ENCODE measurements at regions not wholly inside any gene's neighbourhood (a gene's known extent, or its start where the extent isn't known, plus 50 kb on each side); places are given as distances from the start of the nearest gene placed in this dataset.

GRCh38 chr2:176680916-176681516 is 411.8 kb downstream of the MTX2 start:
- no peak for DNase-seq (ENCODE audit: low read depth)

DNA sequence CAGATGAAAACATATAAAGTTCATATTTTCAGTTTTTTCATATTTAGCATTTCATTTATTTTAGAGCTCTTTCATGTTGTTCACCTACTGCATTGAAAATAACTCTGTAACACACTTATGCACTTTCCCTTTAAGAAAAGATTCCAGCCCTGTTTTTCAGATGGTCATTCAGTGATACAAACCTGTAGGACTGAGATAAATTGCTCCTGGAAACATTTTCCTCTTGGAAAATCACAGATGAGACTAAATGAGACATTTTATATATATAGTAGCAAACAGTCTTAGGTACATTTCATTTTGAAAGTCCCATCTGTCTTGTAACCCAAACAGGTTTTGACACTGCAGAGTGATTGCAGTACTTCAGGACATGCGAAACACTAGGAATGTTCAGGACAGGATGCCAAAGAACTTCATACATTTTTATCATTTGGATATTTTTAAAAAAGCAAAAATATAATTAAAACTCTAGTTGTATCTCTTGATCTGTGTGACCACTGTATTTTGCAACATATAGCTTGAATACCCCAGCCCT is 412.4 kb downstream of the MTX2 start:
- DNase-seq (ENCODE audit: low read depth) = no peak

GRCh38 chr2:176682278-176682677 is 413.0 kb downstream of the MTX2 start:
- no peak for DNase-seq (ENCODE audit: low read depth)

- no peak for DNase-seq (ENCODE audit: low read depth)
Observed at GRCh38 chr2:176683618-176684111, 414.4 kb downstream of the MTX2 start.

- no peak for DNase-seq (ENCODE audit: low read depth)
Observed at GRCh38 chr2:176685908-176686307, 416.7 kb downstream of the MTX2 start.

DNA sequence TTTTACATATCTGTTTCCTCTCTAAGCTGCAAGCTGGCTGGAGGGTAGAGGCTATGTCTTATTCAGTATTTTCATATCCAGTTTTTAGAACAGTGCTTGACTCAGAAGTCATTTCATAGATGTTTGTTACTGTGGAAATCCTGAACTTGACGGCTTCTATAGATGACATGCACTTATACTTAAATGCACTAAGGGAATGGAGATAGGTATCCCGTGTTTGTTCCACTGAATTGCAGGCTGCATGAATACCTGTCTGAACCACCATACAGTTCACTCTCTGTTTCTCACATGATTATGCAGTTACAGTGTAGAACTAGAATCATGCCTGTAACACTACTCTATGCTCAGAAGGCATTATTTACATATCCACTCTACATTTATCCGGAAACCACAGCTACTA is 417.1 kb downstream of the MTX2 start:
- no peak for DNase-seq (ENCODE audit: low read depth)

DNA sequence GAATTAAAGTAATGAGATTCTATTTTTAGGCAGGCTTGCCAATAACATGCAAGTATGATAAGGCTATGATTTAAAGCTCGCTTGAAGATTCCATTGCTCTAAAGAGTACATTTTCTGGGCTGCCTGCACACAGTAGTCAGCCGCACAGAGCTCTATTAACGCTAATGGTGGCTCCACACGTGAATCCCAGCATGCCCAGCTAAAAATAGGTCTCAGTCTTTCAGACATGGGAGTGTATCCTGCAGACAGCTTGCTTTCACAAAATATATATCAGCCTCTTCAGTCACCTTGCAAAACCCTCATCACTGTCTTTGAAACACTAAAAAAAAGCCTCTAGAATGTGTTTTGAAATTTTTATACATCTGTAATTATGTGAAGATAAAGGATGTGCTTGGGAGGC is 418.1 kb downstream of the MTX2 start:
- DNase-seq (ENCODE audit: low read depth) = no peak

GRCh38 chr2:176687944-176688343 is 418.7 kb downstream of the MTX2 start:
- no peak for DNase-seq (ENCODE audit: low read depth)

DNA sequence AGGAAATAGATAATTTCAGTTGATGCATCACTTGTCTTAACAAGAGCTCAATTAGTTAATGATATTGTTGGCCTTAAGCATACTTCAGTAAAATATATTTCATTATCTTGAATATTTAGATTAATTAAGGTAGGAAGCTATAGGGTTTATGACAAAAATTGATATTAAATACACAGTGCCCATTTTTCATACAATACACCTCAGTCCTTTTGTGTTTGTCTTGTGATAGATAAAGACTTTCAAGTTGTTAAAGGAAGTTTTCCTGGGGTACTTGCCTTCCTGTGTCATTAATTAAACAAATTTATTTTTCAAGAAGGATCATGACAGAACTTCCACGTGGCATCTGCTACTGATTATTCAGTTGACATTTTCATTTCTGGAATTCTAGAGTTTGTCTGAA is 420.5 kb downstream of the MTX2 start:
- no peak for DNase-seq (ENCODE audit: low read depth)

- no peak for DNase-seq (ENCODE audit: low read depth)
Observed at GRCh38 chr2:176691471-176691870, 422.2 kb downstream of the MTX2 start.

GRCh38 chr2:176692533-176692932 is 423.3 kb downstream of the MTX2 start:
- DNase-seq (ENCODE audit: low read depth) = no peak

GRCh38 chr2:176699098-176699497 is 429.9 kb downstream of the MTX2 start:
- DNase-seq (ENCODE audit: low read depth) = no peak

- no peak for DNase-seq (ENCODE audit: low read depth)
Observed at GRCh38 chr2:176699644-176700043, 430.4 kb downstream of the MTX2 start.

DNA sequence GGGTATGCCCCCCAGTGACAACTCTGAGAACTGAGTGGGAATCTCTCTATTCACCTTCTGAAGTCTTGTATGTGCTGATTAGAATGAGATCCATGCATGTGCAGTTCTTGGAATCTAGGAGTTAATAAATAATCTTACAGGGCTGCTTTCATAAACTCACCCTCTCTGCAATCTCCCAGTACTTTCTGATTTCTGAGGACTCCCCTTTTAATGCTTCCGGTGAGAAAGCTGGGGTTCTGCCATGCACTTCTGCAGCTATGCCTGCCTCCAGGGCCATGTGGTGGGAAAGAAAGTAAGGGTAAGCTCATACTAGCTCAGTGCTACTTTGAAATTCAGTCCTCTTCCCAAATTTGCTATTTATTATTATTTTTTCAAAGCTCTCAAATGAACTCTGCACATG is 432.9 kb downstream of the MTX2 start:
- no peak for DNase-seq (ENCODE audit: low read depth)

- no peak for DNase-seq (ENCODE audit: low read depth)
Observed at GRCh38 chr2:176704282-176704858, 435.1 kb downstream of the MTX2 start.

DNA sequence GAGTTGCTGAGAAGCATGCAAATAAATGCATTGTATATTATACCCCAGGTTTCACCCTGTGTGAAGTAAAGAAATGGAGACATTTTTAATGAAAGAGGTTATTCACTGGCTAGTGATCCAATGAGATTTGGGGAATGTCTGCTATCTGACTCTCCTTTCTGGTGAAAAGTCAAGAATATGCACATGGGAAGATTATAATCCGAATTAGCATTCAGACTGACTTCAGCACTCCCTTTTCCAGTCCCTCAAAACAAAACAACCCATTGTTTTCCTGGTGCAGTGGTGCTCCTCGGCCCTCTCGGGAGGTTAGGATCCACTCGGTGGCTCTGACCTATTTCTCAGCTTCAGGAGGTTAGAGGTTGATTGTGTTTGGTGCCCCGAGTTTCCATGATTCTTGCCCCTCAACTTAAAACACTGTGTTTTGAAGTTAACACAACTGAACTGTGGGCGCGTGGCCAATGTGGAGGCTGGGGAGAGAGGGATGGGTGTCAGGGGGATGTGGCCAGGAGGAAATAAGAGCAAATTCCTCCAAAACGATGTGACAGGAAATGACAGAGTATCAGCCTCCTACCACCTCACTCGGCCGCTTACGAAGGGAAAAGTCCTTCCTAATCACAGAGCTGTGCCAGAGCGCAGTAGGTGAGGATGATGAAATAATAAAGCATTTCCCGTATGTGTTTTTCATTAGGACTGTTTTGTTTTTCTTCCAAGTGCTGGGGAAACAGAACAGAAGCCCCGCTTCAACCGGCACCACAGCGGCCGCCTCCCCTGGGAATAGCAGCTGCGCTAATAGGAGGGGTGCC is 440.1 kb downstream of the MTX2 start:
- no peak for DNase-seq (ENCODE audit: low read depth)

DNA sequence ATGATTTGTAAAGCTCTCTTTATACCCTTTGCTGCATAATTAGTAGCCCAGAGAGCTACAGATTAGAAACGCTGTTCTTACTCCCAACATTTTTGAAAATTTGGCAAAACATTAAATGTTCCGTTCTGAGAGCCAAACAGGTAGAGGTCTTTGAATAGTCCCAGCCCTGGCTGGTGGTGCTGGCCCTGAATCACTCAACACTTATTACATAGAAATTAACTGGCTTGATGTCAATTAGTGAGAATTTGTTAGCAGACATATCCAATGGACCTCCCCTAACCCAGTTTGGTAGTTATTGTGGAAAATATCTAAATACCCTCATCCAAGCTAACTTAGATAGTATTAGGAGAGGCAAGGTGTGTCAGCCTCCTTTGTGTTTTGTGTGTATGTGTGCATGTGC is 440.7 kb downstream of the MTX2 start:
- no peak for DNase-seq (ENCODE audit: low read depth)

- DNase-seq (ENCODE audit: low read depth) = no peak
Observed at GRCh38 chr2:176710657-176711186, 441.5 kb downstream of the MTX2 start.

GRCh38 chr2:176725873-176726645 is 456.8 kb downstream of the MTX2 start:
- DNase-seq (ENCODE audit: low read depth) = no peak

DNA sequence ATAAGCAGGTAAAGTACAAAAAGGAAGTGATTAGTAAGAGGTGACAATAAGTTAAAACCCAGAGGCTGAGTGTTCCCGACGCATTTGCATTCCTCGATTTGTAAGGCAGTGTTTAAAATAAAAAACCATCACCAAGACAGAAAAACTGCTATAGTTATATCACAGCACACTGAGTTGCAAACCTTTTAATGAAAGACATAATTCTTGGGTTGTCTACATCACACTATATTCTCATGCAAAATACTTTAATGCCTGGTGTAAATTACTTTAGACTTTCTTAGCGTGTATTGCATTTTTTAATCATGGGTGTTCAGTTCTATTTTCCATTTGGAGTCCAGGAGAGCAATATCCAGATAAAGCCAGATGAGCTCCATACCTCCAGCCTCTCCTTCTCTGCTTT is 458.5 kb downstream of the MTX2 start:
- DNase-seq (ENCODE audit: low read depth) = no peak

GRCh38 chr2:176729706-176730569 is 460.7 kb downstream of the MTX2 start:
- DNase-seq (ENCODE audit: low read depth) = no peak

All from stimulated activated CD8-positive, alpha-beta memory T cell treated with anti-CD3 and anti-CD28 coated beads, Interleukin-12 subunit alpha, Interleukin-12 subunit beta, amount 100 ng/mL, for 1 hour (primary cell).